ENCODE measurements at regions not wholly inside any gene's neighbourhood (a gene's known extent, or its start where the extent isn't known, plus 50 kb on each side); places are given as distances from the start of the nearest gene placed in this dataset.

- Histone ChIP-seq H3K27me3 (ENCODE audit: control insufficient read depth, insufficient read depth, low read length) (no peaks in the 10 kb centered on the region), H3K4me1 (ENCODE audit: control insufficient read depth, insufficient read depth, low read length) (no peaks in the 10 kb centered on the region), H3K27ac (ENCODE audit: low read depth, low read length) (no peak overlapping the region), H3K36me3 (ENCODE audit: control insufficient read depth, insufficient read depth, low read length) (no peaks in the 10 kb centered on the region), H3K4me3 (ENCODE audit: low read depth, low read length) (no peak overlapping the region), H3K9me3 (ENCODE audit: control insufficient read depth, insufficient read depth, low read depth, low read length) (no peaks in the 10 kb centered on the region), H3K9ac (ENCODE audit: low read length) (no peak overlapping the region)
These were observed 1302.1 kb upstream of the TMEFF2 start for GRCh38 chr2:193496786-193497185.

GRCh38 chr2:193482557-193482956, 1287.8 kb upstream of the TMEFF2 start:
- H3K27ac ChIP-seq (ENCODE audit: low read depth, low read length): no peak overlapping the region
- no peak overlapping the region for H3K9ac ChIP-seq (ENCODE audit: low read length)

GRCh38 chr2:193480187-193480586, 1285.5 kb upstream of the TMEFF2 start:
- Histone ChIP-seq H3K27ac (ENCODE audit: low read depth, low read length) (no peak overlapping the region), H3K9ac (ENCODE audit: low read length) (no peak overlapping the region), H3K27me3 (ENCODE audit: control insufficient read depth, insufficient read depth, low read length) (no peaks in the 10 kb centered on the region), H3K4me3 (ENCODE audit: low read depth, low read length) (no peak overlapping the region), H3K4me1 (ENCODE audit: control insufficient read depth, insufficient read depth, low read length) (no peaks in the 10 kb centered on the region), H3K36me3 (ENCODE audit: control insufficient read depth, insufficient read depth, low read length) (no peaks in the 10 kb centered on the region), H3K9me3 (ENCODE audit: control insufficient read depth, insufficient read depth, low read depth, low read length) (no peaks in the 10 kb centered on the region)

More at GRCh38 chr2:193482557-193482956, 1287.8 kb upstream of the TMEFF2 start:
- H3K27me3 ChIP-seq (ENCODE audit: control insufficient read depth, insufficient read depth, low read length): no peaks in the 10 kb centered on the region
- no peaks in the 10 kb centered on the region for H3K4me1 ChIP-seq (ENCODE audit: control insufficient read depth, insufficient read depth, low read length)
- H3K36me3 ChIP-seq (ENCODE audit: control insufficient read depth, insufficient read depth, low read length): no peaks in the 10 kb centered on the region
- H3K9me3 ChIP-seq (ENCODE audit: control insufficient read depth, insufficient read depth, low read depth, low read length): no peaks in the 10 kb centered on the region
- H3K4me3 ChIP-seq (ENCODE audit: low read depth, low read length): no peak overlapping the region

GRCh38 chr2:193476171-193476800, 1281.6 kb upstream of the TMEFF2 start:
- Histone ChIP-seq H3K9ac (ENCODE audit: low read length) (no peak overlapping the region), H3K4me3 (ENCODE audit: low read depth, low read length) (no peak overlapping the region), H3K36me3 (ENCODE audit: control insufficient read depth, insufficient read depth, low read length) (no peaks in the 10 kb centered on the region), H3K4me1 (ENCODE audit: control insufficient read depth, insufficient read depth, low read length) (no peaks in the 10 kb centered on the region), H3K27me3 (ENCODE audit: control insufficient read depth, insufficient read depth, low read length) (no peaks in the 10 kb centered on the region), H3K27ac (ENCODE audit: low read depth, low read length) (no peak overlapping the region), H3K9me3 (ENCODE audit: control insufficient read depth, insufficient read depth, low read depth, low read length) (no peaks in the 10 kb centered on the region)

GRCh38 chr2:193475038-193475437, 1280.3 kb upstream of the TMEFF2 start:
- Histone ChIP-seq H3K4me3 (ENCODE audit: low read depth, low read length) (no peak overlapping the region), H3K27ac (ENCODE audit: low read depth, low read length) (no peak overlapping the region)

GRCh38 chr2:193469251-193469650, 1274.5 kb upstream of the TMEFF2 start:
- Histone ChIP-seq H3K9me3 (ENCODE audit: control insufficient read depth, insufficient read depth, low read depth, low read length) (no peaks in the 10 kb centered on the region), H3K36me3 (ENCODE audit: control insufficient read depth, insufficient read depth, low read length) (no peaks in the 10 kb centered on the region), H3K4me1 (ENCODE audit: control insufficient read depth, insufficient read depth, low read length) (no peaks in the 10 kb centered on the region), H3K4me3 (ENCODE audit: low read depth, low read length) (no peak overlapping the region), H3K27me3 (ENCODE audit: control insufficient read depth, insufficient read depth, low read length) (no peaks in the 10 kb centered on the region), H3K9ac (ENCODE audit: low read length) (no peak overlapping the region), H3K27ac (ENCODE audit: low read depth, low read length) (no peak overlapping the region)

More at GRCh38 chr2:193475038-193475437, 1280.3 kb upstream of the TMEFF2 start:
- Histone ChIP-seq H3K9me3 (ENCODE audit: control insufficient read depth, insufficient read depth, low read depth, low read length) (no peaks in the 10 kb centered on the region), H3K4me1 (ENCODE audit: control insufficient read depth, insufficient read depth, low read length) (no peaks in the 10 kb centered on the region), H3K27me3 (ENCODE audit: control insufficient read depth, insufficient read depth, low read length) (no peaks in the 10 kb centered on the region), H3K36me3 (ENCODE audit: control insufficient read depth, insufficient read depth, low read length) (no peaks in the 10 kb centered on the region), H3K9ac (ENCODE audit: low read length) (no peak overlapping the region)

GRCh38 chr2:193467276-193467987, 1272.7 kb upstream of the TMEFF2 start:
- Histone ChIP-seq H3K27me3 (ENCODE audit: control insufficient read depth, insufficient read depth, low read length) (no peaks in the 10 kb centered on the region), H3K36me3 (ENCODE audit: control insufficient read depth, insufficient read depth, low read length) (no peaks in the 10 kb centered on the region), H3K9ac (ENCODE audit: low read length) (no peak overlapping the region), H3K4me3 (ENCODE audit: low read depth, low read length) (no peak overlapping the region), H3K9me3 (ENCODE audit: control insufficient read depth, insufficient read depth, low read depth, low read length) (no peaks in the 10 kb centered on the region), H3K4me1 (ENCODE audit: control insufficient read depth, insufficient read depth, low read length) (no peaks in the 10 kb centered on the region), H3K27ac (ENCODE audit: low read depth, low read length) (no peak overlapping the region)

GRCh38 chr2:193463011-193463410, 1268.3 kb upstream of the TMEFF2 start:
- Histone ChIP-seq H3K9ac (ENCODE audit: low read length) (no peak overlapping the region), H3K27me3 (ENCODE audit: control insufficient read depth, insufficient read depth, low read length) (no peaks in the 10 kb centered on the region), H3K27ac (ENCODE audit: low read depth, low read length) (no peak overlapping the region), H3K4me3 (ENCODE audit: low read depth, low read length) (no peak overlapping the region), H3K36me3 (ENCODE audit: control insufficient read depth, insufficient read depth, low read length) (no peaks in the 10 kb centered on the region), H3K4me1 (ENCODE audit: control insufficient read depth, insufficient read depth, low read length) (no peaks in the 10 kb centered on the region), H3K9me3 (ENCODE audit: control insufficient read depth, insufficient read depth, low read depth, low read length) (no peaks in the 10 kb centered on the region)

GRCh38 chr2:193462411-193462810, 1267.7 kb upstream of the TMEFF2 start:
- Histone ChIP-seq H3K9me3 (ENCODE audit: control insufficient read depth, insufficient read depth, low read depth, low read length) (no peaks in the 10 kb centered on the region), H3K4me1 (ENCODE audit: control insufficient read depth, insufficient read depth, low read length) (no peaks in the 10 kb centered on the region), H3K27ac (ENCODE audit: low read depth, low read length) (no peak overlapping the region), H3K36me3 (ENCODE audit: control insufficient read depth, insufficient read depth, low read length) (no peaks in the 10 kb centered on the region), H3K27me3 (ENCODE audit: control insufficient read depth, insufficient read depth, low read length) (no peaks in the 10 kb centered on the region), H3K4me3 (ENCODE audit: low read depth, low read length) (no peak overlapping the region), H3K9ac (ENCODE audit: low read length) (no peak overlapping the region)

GRCh38 chr2:193461431-193461934, 1266.8 kb upstream of the TMEFF2 start:
- Histone ChIP-seq H3K9me3 (ENCODE audit: control insufficient read depth, insufficient read depth, low read depth, low read length) (no peaks in the 10 kb centered on the region), H3K4me1 (ENCODE audit: control insufficient read depth, insufficient read depth, low read length) (no peaks in the 10 kb centered on the region), H3K27ac (ENCODE audit: low read depth, low read length) (no peak overlapping the region)

GRCh38 chr2:193446967-193447366, 1252.2 kb upstream of the TMEFF2 start:
- Histone ChIP-seq H3K4me3 (ENCODE audit: low read depth, low read length) (no peak overlapping the region), H3K9me3 (ENCODE audit: control insufficient read depth, insufficient read depth, low read depth, low read length) (no peaks in the 10 kb centered on the region), H3K27me3 (ENCODE audit: control insufficient read depth, insufficient read depth, low read length) (no peaks in the 10 kb centered on the region), H3K27ac (ENCODE audit: low read depth, low read length) (no peak overlapping the region), H3K36me3 (ENCODE audit: control insufficient read depth, insufficient read depth, low read length) (no peaks in the 10 kb centered on the region), H3K9ac (ENCODE audit: low read length) (no peak overlapping the region), H3K4me1 (ENCODE audit: control insufficient read depth, insufficient read depth, low read length) (no peaks in the 10 kb centered on the region)

More at GRCh38 chr2:193461431-193461934, 1266.8 kb upstream of the TMEFF2 start:
- Histone ChIP-seq H3K9ac (ENCODE audit: low read length) (no peak overlapping the region), H3K27me3 (ENCODE audit: control insufficient read depth, insufficient read depth, low read length) (no peaks in the 10 kb centered on the region), H3K36me3 (ENCODE audit: control insufficient read depth, insufficient read depth, low read length) (no peaks in the 10 kb centered on the region), H3K4me3 (ENCODE audit: low read depth, low read length) (no peak overlapping the region)
